Spleen (tissue), 11 donors: ENCODE measurements at regions not wholly inside any gene's neighbourhood (a gene's known extent, or its start where the extent isn't known, plus 50 kb on each side); places are given as distances from the start of the nearest gene placed in this dataset.
A peak's percentile ranks its signal among the peaks of the same experiment; 100 is the strongest.

Experiments
- DNase-seq: peaks from one replicate; pipeline ENCODE4 v3.0.0-alpha.2; 2020
- H3K27ac ChIP-seq, 8 donors: fragments of 200-600 bp; sonication (generic) in 7 of 8; 1 replicate in 4 of 8; 2 replicates in 4 of 8; pipeline versions ENCODE4 v1.5.0 to v1.8.0; 2016 to 2021; ENCODE audit warnings: inconsistent platforms in 4 of 8, mild to moderate bottlenecking in 4 of 8, moderate library complexity in 1 of 8
- H3K27me3 ChIP-seq, 7 donors: fragments of 200-600 bp; sonication (generic) in 6 of 7; replicated peaks in 1 of 7; 1 replicate in 4 of 7; 2 replicates in 3 of 7; pipeline versions ENCODE4 v1.5.0 to v1.8.0; 2016 to 2021; ENCODE audit warnings: inconsistent platforms in 3 of 7, mild to moderate bottlenecking in 1 of 7
- H3K36me3 ChIP-seq, 6 donors: fragments of 200-600 bp; sonication (generic) in 5 of 6; 1 replicate in 4 of 6; 2 replicates in 2 of 6; pipeline versions ENCODE4 v1.5.0 to v1.8.0; 2016 to 2021; ENCODE audit warnings: inconsistent platforms in 2 of 6
- H3K4me1 ChIP-seq, 6 donors: fragments of 200-600 bp; sonication (generic) in 5 of 6; 1 replicate in 3 of 6; 2 replicates in 3 of 6; pipeline versions ENCODE4 v1.5.0 to v1.8.0; 2016 to 2021; ENCODE audit warnings: inconsistent platforms in 3 of 6
- H3K4me3 ChIP-seq, 8 donors: fragments of 200-600 bp; sonication (generic) in 7 of 8; 1 replicate in 4 of 8; 2 replicates in 4 of 8; pipeline versions ENCODE4 v1.5.0 to v1.8.0; 2016 to 2021; ENCODE audit warnings: inconsistent platforms in 4 of 8, mild to moderate bottlenecking in 4 of 8, moderate library complexity in 2 of 8
- H3K9me3 ChIP-seq, 8 donors: fragments of 200-600 bp; sonication (generic) in 7 of 8; 1 replicate in 4 of 8; 2 replicates in 4 of 8; pipeline versions ENCODE4 v1.5.0 to v1.8.0; 2016 to 2021; ENCODE audit warnings: inconsistent platforms in 4 of 8
- POLR2A ChIP-seq, 3 donors: fragments of 450-650 bp; IDR thresholded peaks; one replicate each; pipeline ENCODE4 v1.5.1; 2017; ENCODE audit warnings: antibody characterized with exemption in 3 of 3, mild to moderate bottlenecking in 1 of 3
- POLR2AphosphoS5 ChIP-seq, 3 donors: sonication (generic); formaldehyde crosslinking; IDR thresholded peaks; one replicate each; pipeline ENCODE4 v1.5.1; 2017; ENCODE audit warnings: antibody characterized with exemption in 3 of 3
- WGBS, 5 donors: extraction: QIAGEN DNeasy Blood & Tissue Kit in 3 of 5; methylation state at CpG; one replicate each; pipeline versions ENCODE4 v1.1.5 to v1.1.7; 2013 to 2018; 5-methylcytosine and 5-hydroxymethylcytosine counted together
- intact Hi-C: fragments of 100-400 bp; cut with DNase I; formaldehyde crosslinking; loops from one replicate; pipeline ENCODE4 v1.15.0; 2023; ENCODE audit warnings: low total_unique reads
- TF ChIP-seq, protein P1 (sequence below), 11 experiments: fragments of 200-600 bp in 7 of 11; fragments of 450-650 bp in 4 of 11; sonication (generic) in 4 of 11; IDR thresholded peaks in 8 of 11; conservative IDR thresholded peaks in 3 of 11; 1 replicate in 7 of 11; 2 replicates in 4 of 11; pipeline versions ENCODE4 v1.4.0 to v1.8.0; 2016 to 2021; ENCODE audit warnings: antibody characterized with exemption in 11 of 11, inconsistent platforms in 4 of 11, mild to moderate bottlenecking in 1 of 11
- donor health status: healthy with polysubstance abuse.
- donor health status: DM: no; HTN: no; CAD: no; lungs with moderate emphysema.
- donor health status: DM: no; HTN: no; CAD: no.
- donor health status: Bipolar disorder and iron deficiency.
- donor health status: healthy.
- donor health status: DM: no; HTN: no; CAD: no.
- donor health status: DM: yes; HTN: yes; CAD: no.

DNA sequence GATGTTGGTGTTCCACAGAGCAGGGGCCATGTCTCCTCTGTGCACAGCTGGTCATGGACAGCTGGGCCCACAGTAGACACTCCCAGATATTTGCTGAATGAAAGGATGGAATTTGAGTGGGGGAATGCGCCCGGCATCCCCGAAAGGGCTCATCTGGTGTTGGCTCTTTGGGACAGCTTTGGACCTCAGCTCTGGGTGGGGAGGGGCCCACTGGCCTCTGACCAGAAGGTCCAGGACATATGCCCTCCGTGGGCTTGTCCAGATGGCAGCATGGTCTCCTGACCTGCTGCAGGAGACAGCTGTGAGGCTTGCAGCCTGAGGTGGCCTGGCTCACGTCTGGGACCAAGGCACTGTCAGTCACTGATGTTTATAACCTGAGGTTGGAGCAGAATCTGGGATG lies 160.4 kb upstream of the AJAP1 start:
- Histone ChIP-seq H3K4me3 (no peak overlapping the region), H3K4me1 (no peaks in the 10 kb centered on the region), H3K27ac (no peak overlapping the region), H3K9me3 (no peaks in the 10 kb centered on the region), H3K36me3 (no peaks in the 10 kb centered on the region), H3K27me3 (peaks cover 0 to 35% (median 0%) of the 10 kb centered on the region in 7 donors)
- intact Hi-C loops, result no loop called here
- TF ChIP-seq, protein P1, sequence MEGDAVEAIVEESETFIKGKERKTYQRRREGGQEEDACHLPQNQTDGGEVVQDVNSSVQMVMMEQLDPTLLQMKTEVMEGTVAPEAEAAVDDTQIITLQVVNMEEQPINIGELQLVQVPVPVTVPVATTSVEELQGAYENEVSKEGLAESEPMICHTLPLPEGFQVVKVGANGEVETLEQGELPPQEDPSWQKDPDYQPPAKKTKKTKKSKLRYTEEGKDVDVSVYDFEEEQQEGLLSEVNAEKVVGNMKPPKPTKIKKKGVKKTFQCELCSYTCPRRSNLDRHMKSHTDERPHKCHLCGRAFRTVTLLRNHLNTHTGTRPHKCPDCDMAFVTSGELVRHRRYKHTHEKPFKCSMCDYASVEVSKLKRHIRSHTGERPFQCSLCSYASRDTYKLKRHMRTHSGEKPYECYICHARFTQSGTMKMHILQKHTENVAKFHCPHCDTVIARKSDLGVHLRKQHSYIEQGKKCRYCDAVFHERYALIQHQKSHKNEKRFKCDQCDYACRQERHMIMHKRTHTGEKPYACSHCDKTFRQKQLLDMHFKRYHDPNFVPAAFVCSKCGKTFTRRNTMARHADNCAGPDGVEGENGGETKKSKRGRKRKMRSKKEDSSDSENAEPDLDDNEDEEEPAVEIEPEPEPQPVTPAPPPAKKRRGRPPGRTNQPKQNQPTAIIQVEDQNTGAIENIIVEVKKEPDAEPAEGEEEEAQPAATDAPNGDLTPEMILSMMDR (IDR thresholded peaks at IDR 0.05 in 8 of 11, conservative IDR thresholded peaks at IDR 0.05 in 3 of 11), result no peak
- no peak for TF ChIP-seq POLR2A (IDR thresholded peaks at IDR 0.05)
- no peak for TF ChIP-seq POLR2AphosphoS5 (IDR thresholded peaks at IDR 0.05)
- DNase-seq, result no peak
- 62 to 81% (median 69%) methylated on average over 5 of the region's 5 CpGs for WGBS, 5 donors

DNA sequence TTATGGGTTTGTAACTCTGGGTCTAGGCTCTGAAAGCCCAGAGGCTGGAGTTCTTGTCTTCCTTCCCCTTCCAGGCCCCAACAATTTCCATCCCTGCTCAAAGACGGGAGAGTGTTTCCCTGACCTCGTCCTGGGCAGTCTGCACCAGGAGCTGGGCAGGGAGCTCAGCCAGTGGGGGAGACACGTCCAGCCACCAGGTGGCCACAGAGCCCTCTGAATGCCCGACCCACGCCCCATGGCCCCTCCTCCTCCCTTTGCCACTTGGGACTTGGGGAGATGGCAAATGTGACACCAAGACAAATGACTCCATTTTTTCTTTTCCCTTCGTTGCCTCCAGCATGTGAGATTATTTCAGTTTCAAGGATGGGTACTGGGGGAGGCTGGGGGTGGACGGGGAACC lies 159.9 kb upstream of the AJAP1 start:
- no peak overlapping the region for H3K4me3 ChIP-seq
- WGBS, 5 donors, result 21 to 32% (median 25%) methylated on average over 7 of the region's 7 CpGs
- TF ChIP-seq POLR2A (IDR thresholded peaks at IDR 0.05) (no peak), POLR2AphosphoS5 (IDR thresholded peaks at IDR 0.05) (no peak)
- TF ChIP-seq, protein P1 (IDR thresholded peaks at IDR 0.05 in 8 of 11, conservative IDR thresholded peaks at IDR 0.05 in 3 of 11), result no peak
- H3K27me3 ChIP-seq, result peaks cover 0 to 35% (median 0%) of the 10 kb centered on the region in 7 donors
- no peaks in the 10 kb centered on the region for H3K9me3 ChIP-seq
- no peak overlapping the region for H3K27ac ChIP-seq
- intact Hi-C loops, result no loop called here
- no peak for DNase-seq
- H3K4me1 ChIP-seq, result no peaks in the 10 kb centered on the region
- H3K36me3 ChIP-seq, result no peaks in the 10 kb centered on the region

DNA sequence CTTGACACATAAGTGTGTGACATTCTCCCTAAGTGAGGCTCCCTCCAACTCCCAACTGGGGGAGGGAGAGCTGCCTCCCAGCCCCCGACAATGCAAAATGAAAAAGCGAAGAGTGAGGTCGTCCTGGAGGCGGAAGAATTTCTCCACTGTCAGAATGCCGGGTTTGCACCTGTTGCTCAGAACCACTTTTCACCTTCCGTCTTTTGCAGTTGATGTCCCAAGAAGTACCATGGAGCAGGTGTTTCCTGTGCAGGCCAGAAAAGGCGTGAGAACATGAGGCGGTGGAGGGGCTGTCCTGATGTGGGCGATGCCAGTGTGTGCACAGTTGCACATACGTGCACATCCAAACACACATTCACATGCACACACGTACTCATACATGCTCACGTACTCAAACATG lies 158.6 kb upstream of the AJAP1 start:
- intact Hi-C loops, result no loop called here
- Histone ChIP-seq H3K27me3 (peaks cover 0 to 33% (median 0%) of the 10 kb centered on the region in 7 donors), H3K36me3 (no peaks in the 10 kb centered on the region), H3K9me3 (no peaks in the 10 kb centered on the region), H3K4me3 (no peak overlapping the region), H3K27ac (no peak overlapping the region), H3K4me1 (no peaks in the 10 kb centered on the region)
- TF ChIP-seq POLR2AphosphoS5 (IDR thresholded peaks at IDR 0.05), result no peak
- TF ChIP-seq, protein P1 (IDR thresholded peaks at IDR 0.05 in 8 of 11, conservative IDR thresholded peaks at IDR 0.05 in 3 of 11), result no peak
- no peak for TF ChIP-seq POLR2A (IDR thresholded peaks at IDR 0.05)
- DNase-seq, result peak; percentile 23
- 53 to 72% (median 64%) methylated on average over 12 of the region's 12 CpGs for WGBS, 5 donors

DNA sequence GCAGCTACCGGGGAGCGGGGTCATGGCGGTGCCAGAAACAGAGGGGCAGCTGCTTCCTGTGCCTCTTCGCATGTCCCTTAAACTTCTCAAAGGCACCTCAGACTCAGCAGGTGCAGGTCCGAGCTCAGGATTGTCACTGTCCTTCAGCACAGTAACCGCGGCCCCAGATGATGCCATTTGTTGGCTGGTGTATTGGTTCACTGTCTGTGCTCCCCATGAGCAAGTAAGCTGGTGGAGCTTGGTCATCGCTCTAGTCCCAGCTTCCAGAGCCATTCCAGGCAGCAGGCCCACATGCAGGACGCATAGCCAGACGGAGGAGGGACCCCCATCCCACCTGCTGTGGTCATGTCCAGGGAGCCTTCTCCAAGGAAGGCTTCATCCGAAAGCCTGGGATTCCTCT lies 154.0 kb upstream of the AJAP1 start:
- no peak overlapping the region for H3K27ac ChIP-seq
- H3K36me3 ChIP-seq, result no peaks in the 10 kb centered on the region
- H3K4me1 ChIP-seq, result no peaks in the 10 kb centered on the region
- no peak for DNase-seq
- H3K9me3 ChIP-seq, result no peaks in the 10 kb centered on the region
- peaks cover 0 to 17% (median 0%) of the 10 kb centered on the region in 7 donors for H3K27me3 ChIP-seq
- no peak overlapping the region for H3K4me3 ChIP-seq
- intact Hi-C loops, result no loop called here
- WGBS, 5 donors, result 87 to 94% (median 89%) methylated on average over 8 to 11 of the region's 11 CpGs
- TF ChIP-seq, protein P1 (IDR thresholded peaks at IDR 0.05 in 8 of 11, conservative IDR thresholded peaks at IDR 0.05 in 3 of 11), result no peak
- TF ChIP-seq POLR2A (IDR thresholded peaks at IDR 0.05), result no peak
- no peak for TF ChIP-seq POLR2AphosphoS5 (IDR thresholded peaks at IDR 0.05)
